Cerebellar nuclear complex (tissue), 1 donor: ENCODE measurements at regions not wholly inside any gene's neighbourhood (a gene's known extent, or its start where the extent isn't known, plus 50 kb on each side); places are given as distances from the start of the nearest gene placed in this dataset.

Experiments used
- DNase-seq, 2 experiments: peaks; one replicate each; lab custom pipeline; 2025; lab: John Stamatoyannopoulos, UW

DNA sequence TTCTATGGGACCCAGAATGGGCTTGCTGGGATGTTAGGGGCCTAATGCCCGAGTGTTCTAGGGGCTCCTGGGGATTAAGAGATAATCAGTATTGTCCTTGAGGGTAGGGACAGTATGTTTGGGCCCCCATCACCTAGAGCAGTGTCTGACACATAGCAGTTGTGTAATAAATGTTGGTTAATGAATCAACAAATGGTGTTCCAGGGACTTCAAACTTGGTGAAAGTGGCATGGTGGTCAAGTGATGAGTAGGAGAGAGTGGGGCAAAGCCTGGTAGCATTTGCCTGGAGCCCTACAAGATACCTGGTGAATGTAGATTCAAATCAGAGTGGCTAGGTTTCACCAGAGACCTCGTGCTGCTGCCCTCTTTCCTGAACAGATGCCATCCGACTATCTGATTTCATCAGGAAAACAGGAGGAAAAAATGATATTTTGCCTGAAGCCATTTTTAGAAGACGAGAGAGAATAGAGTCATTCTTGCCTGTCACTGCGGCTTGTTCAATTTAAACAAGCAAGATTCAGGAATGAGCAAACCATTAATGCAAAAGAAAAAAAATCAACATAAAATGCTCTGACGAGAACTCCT is 117.3 kb downstream of the RPL22L1 start:
- DNase-seq: no peak

DNA sequence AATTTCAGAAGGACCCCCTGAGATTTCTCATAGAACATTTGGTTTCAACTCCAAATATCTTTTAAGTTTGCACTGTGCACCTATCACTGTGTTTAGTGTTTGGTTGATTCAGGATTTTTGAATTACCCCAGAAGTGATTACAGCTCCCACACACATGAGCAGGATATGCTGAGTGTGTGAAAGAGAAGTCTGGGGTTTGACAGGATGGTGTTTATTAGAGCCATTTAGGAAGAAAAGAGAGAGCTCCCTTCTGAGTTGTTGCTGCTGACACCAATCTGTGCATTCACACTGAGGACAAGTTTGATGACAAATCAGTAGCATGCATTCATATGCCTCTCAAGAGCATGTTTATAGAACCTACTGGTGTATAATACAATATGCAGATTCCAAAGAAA is 118.1 kb downstream of the RPL22L1 start:
- DNase-seq: no peak

DNA sequence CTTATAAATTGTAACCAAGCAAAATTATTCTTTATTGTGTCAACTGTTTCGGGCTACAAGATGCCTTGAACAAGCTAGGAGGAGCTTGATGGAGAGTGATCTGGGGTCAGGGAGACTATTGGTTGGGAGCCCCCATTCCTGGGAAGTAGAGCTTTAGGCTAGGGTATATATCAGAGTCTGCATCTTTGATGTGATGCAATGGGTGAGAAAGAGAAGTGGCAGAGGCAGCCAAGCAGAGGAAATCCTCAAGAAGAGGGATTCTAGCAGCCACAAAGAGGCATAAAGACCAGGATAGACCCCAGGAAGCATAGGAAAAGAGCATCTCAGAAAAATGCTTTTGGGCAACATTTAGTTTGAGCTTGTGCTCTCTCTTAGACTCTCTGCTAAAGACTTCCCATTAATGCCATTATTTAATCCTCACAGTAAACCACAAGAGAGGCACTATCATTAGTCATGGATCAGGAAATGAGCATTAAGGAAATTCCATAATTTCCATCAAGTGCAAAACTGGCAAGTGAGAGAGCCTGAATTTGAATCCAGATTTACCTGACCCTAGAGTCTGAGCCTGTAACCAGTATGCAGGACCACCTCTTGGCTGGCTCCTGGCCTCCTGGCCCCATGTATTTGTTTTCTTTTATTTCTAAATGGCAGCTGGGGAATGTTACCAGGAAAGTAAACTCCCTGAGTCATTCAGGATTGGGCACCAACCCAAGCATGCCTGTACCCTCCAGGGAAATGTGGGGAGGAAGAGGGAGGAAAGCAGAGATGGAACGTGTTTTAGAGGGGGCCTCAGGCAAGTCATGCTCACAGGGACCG is 118.7 kb downstream of the RPL22L1 start:
- no peak for DNase-seq

DNA sequence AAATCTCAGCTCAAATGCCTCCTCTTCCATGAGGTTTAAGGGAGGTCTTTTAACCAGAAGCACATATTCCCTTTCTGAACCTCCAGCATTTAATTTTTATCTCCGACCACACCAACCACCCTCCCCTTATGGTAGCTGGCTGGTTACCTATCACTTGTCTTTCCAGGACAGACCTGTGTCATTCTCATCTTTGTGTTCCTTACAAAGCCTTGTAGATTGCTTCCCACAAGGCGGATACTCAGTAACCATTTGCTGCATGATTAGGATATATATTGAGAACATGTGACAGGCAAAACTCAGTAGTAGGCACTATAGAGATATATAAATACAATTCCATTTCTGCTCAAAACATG is 119.5 kb downstream of the RPL22L1 start:
- no peak for DNase-seq

DNA sequence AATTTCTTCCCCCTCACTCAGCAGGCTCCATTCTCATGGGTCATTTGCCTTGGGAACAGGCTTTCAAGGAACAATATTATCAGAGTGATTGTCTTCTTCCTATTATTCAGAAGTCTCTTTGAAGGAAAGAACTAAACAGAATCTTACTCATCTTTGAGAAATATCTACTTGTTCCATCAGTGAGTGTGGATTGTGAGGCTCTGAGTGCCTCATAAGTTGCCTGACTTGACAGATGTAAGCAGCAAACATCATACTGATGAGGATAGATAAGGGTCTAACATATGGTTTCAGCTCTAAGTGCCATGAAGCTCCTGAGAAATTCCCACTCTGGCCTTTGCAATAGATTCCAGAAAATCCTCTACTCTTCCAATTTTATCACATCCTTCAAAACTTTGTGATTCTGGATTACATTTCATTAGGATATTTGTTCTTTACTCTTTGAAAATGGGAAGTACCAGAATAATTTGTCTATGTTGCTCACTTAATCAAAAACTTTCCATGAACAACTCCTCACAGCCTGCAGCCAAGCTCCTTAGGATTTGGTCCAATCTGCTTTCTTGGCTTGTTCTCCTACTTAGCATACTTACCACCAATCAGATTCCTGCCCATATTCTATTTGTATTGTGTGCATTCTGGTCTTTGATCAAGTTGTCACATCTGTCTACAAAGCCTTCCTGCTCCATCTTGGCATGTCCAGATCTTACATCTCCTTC is 120.1 kb downstream of the RPL22L1 start:
- DNase-seq: no peak

GRCh38 chr3:170749185-170749584 is 120.8 kb downstream of the RPL22L1 start:
- no peak for DNase-seq

DNA sequence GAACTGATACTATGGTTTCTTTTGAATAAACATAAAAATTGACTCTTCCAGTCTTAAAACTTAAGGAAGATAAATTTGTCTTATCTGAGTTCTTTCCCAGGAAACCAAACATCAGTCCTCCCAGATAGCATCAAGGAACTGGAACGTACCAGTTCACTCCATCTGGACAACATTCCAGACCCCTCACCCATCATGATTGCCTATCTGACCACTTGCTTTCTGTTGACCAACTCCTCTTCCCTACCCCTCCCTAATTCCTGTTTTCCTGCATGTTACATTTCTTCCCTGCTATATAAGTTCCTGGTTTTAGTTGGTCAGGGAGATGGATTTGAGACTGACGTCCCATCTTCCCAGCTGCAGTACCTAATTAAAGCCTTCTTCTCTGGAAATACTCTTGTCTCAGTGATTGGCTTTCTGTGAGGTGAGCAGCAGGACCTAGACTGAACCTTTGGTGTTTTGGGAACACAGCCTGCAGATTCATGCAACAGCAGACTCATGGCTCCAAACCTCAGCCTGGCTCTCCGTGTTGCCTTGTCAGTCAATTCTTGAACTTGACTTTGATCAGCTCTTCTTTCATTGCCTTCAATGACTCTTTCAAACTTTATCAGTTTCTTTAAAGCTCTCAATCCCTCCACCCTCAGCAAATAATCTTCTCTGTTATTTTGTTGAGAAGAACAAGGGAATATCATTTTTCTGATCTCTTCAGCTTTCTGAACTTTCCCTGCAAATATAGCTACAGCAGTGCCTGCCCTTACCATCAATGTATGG is 123.6 kb downstream of the RPL22L1 start:
- DNase-seq: no peak

GRCh38 chr3:170745211-170745718 is 124.7 kb downstream of the RPL22L1 start:
- no peak for DNase-seq

- no peak for DNase-seq
These were observed 128.1 kb downstream of the RPL22L1 start for GRCh38 chr3:170741756-170742529.

DNA sequence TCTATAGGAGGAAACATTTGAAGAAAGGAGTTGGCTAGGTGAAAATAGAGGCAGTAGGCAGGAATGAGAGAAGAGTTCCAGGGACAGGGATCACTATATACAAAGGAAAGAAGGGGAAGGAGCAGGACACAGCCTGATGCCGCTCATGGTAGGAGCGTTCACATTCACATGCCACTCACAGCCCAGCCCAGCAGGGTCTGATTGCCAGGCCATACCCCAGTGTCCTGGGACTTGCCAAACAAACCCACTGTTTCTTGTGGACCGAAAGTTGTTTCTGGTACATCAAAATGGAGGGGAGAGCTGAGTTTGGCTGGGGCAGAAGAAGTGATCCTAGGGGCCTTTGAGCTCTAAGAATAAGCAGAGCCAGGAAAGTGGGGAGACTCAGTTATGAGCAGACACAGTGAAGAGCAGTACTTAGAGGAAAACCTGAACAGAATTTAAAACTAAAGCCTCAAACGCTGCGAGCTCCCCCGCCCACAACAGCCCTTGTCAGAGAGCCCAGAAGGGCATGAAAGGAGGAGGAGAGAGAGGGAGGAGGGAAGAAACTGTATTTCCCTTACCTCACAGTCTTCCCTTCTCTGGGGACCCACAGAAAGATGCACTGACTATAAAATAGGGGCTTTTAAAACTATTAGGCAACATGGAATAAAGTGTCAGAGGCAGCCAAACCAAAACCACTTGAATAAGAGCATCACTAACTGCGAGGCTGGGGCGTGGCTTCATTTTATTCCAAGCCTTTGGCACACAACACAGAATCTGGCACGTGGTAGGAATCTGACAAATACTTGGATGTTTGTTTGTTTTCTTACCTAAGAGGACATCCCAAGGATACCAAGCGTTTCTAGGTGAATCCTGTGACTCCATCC is 129.0 kb downstream of the RPL22L1 start:
- no peak for DNase-seq

- DNase-seq: no peak
These were observed 129.7 kb downstream of the RPL22L1 start for GRCh38 chr3:170740285-170740684.

- DNase-seq: no peak
These were observed 130.6 kb downstream of the RPL22L1 start for GRCh38 chr3:170739410-170739809.

DNA sequence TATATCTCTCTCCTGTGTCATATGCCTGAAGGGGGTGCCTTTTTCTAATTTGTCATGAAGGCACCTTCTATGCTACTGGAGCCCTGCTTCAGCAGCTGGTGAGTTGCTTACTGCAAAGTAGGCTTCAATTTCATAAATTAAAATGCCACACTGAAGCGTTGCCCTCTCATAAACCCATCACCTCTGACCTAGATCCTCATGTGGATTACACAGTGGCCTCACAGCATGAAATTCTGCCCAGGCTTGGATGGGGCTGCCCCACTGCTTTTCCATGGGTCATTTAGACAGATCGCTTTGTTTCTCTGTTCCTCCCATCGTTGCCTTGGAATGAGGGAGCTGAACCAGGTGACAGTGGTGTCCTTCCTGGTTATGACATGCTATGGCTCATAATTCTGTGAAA is 131.2 kb downstream of the RPL22L1 start:
- no peak for DNase-seq

DNA sequence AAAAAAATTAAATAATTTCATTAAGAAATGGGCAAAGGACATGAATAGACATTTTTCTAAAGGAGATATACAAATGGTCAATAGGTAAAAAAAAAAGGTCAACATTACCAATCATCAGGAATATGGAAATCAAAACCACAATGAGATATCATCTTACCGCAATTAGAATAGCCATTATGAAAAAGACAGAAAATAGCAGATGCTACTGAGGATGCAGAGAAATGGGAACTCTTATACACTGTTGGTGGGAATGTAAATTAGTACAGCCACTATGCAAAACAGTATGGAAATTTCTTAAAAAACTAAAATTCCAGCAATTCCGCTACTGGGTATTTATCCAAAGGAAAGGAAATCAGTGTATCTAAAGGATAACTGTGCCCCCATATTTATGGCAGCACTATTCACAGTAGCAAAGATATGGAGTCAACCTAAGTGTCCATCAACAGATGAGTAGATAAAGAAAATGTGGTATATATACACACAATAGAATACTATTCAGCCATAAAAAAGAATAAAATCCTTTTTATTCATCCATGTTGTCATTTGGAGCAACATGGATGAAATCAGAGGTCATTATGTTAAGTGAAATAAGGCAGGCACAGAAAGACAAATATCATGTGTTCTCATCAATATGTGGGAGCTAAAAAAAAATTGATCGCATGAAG is 132.4 kb downstream of the RPL22L1 start:
- no peak for DNase-seq

GRCh38 chr3:170735821-170736220 is 134.2 kb downstream of the RPL22L1 start:
- no peak for DNase-seq

DNA sequence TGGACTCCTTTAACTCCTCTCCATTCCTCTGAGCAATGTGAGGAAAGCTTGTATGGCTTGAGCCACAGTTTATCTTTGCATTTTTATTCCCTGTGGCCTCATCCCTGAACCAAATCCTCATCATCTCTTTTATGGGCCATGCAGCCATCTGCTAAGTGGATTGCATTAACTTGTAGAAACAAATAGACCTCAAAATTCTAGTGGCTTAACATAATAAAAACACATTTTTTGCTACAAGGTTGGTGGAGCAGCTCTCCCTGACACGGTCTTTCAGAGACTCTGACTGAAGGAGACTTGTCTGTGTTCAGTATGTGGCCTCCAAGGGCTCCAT is 135.3 kb downstream of the RPL22L1 start:
- no peak for DNase-seq

DNA sequence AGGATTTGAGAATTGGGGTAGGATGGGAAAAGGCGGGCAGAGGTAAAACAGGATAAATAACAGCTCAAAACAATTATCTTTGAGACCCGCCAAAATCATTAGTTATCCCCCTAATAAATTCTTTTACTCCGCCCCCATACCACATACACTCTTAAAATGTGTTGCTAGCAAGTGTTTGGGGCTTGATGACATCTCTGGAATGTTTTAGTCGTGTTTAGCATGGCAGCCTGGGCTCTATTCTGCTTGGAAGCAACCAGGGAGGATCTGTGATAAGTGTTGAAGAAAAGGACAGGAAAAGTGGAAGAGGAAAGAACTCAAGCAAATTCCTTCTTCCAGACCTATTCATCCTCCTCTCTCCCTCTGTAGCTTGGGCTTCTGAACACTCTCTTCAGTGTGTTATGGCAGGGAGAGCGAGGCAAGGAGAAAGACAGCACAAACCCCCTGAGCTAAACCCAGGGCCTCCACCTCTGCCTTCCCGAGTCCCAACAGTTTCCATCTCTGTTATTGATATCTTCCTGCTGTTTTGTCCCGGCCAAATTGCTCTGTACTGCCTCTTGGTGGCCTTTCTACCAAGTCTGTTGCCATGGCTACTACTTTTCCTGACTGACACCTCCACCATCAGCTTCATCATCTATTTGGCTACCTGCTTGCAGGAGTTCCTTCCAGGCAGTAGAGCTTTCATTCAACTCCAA is 135.8 kb downstream of the RPL22L1 start:
- no peak for DNase-seq

DNA sequence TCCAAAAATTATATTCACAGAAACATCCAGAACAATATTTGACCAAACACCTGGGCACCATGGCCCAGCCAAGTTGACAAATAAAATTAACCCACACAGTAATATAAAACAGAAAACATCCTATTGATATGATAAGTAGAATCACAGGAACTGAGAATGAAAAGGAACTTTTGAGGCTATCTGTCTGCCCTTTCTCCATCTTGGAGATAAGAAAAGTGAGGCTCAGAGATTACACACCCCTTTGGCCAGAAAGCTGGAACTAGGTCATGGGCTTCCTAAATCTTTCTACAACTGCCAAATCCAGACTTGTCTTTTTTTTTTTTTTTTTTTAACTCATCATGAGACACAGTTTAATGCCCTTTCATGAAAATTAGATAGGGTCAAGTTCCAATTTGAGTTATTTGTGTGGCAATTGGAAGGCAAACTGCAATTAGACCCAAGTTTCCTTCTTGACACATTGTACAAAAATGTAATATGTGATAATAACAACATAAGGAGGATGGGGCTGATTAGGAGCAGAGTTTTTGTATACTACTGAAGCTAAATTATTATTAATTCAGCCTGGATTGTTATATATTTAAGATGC is 137.2 kb downstream of the RPL22L1 start:
- no peak for DNase-seq

DNA sequence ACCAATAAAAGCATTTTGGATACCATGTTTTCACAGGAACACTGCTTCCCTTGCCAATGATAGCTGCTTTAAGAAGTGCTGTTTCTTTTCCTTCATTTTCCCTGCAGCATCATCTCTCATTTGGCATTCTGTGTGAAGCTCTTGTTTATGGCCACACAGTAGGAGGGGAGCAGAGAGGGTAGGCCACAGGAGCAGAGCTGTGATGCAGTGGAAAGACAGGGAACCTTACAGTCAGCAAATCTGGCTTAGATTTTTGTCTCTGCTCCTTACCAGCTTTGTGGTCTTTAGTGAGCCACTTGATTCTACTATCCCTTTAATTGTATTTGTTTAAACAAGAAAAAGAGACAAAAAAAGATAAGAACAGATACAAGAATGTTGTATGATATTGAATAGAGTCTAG is 138.7 kb downstream of the RPL22L1 start:
- DNase-seq: no peak
